Astrocyte (in vitro differentiated cells and primary cell): ENCODE measurements at regions not wholly inside any gene's neighbourhood (a gene's known extent, or its start where the extent isn't known, plus 50 kb on each side); places are given as distances from the start of the nearest gene placed in this dataset.

Experiments used
- CTCF ChIP-seq: IDR thresholded peaks from 2 replicates; pipeline ENCODE4 v1.5.1; 2011; ENCODE audit warnings: low read depth, mild to moderate bottlenecking, inconsistent platforms, low read length, moderate library complexity; ENCODE audit not compliant: insufficient read depth
- EZH2 ChIP-seq: IDR thresholded peaks from 2 replicates; pipeline ENCODE4 v1.6.1; 2012; ENCODE audit warnings: mild to moderate bottlenecking, low read length, inconsistent platforms; ENCODE audit not compliant: insufficient read depth

- TF ChIP-seq CTCF (no peak), EZH2 (no peak)
Observed at GRCh38 chr7:86925221-86925620, 134.2 kb downstream of the ELAPOR2 start.
